ENCODE measurements at regions not wholly inside any gene's neighbourhood (a gene's known extent, or its start where the extent isn't known, plus 50 kb on each side); places are given as distances from the start of the nearest gene placed in this dataset.
A peak's percentile ranks its signal among the peaks of the same experiment; 100 is the strongest.

GRCh38 chr5:68161156-68161555, 54.4 kb upstream of the PIK3R1 start:
- DNase-seq = no peak

DNA sequence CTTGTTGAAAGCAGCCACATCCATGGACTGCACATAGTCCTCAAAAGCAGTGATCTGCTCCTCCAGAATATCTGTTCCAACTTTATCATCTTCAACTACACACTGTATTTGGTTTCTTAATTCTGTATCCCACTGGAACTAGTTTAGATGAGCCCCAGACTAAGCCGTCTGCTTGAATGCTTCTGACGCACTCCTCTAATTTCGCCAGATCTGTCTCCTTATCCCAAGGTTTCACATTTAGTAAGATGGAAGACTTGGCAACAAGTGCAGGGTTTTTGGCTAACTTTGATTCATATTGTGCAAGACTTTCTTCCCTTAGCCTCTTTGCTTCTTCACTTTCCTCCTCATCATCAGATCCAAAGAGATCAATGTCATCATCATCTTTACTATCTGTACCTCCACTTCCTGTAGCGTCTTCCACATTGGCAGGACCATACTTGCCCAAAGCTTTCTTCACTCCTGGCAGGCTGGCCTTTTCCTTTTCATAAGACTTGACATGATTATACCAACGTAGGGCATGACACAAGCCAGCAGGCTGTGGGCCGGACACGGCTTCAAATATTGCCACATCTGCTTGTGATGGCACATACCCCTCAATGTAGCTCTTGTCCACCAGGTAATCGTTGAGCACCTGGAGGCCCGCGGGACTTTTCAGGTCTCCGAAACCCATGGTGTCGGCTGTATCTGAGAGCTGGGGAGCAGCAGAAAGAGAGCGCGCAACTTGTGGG, 56.2 kb upstream of the PIK3R1 start:
- no peak for DNase-seq

GRCh38 chr5:68155940-68156339, 59.6 kb upstream of the PIK3R1 start:
- no peak for DNase-seq

DNA sequence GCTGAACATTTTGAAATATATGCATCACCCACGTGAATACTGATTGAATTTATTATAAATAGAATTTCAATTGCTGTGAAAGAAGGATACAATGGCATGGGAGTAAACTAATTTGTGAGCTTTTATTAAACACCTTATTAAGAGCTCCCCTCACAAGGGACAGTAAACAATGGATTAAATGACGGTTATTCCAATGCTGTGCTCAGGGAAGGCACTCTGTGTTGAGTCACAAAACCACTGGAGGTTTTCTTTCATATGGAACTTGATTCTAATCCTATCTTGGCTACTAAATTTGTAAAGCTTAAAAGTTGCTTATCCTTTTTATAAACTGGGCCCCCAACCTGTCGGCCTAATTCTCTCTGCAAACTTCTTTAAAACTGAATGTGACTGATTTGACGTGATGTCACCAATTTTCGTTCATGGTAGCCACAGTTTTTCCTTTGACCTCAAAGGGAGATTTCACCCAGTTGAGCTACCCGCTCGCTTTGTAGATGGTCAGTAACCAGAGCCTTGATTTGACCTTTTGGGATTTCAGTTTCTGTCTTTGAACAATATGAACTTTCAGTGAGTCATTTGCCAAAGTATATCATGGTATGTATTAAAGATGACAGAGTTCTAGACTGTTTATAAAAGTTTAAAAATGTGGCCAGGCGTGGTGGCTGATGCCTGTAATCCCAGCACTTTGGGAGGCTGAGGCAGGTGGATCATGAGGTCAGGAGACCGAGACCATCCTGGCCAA, 61.3 kb upstream of the PIK3R1 start:
- DNase-seq = no peak

DNA sequence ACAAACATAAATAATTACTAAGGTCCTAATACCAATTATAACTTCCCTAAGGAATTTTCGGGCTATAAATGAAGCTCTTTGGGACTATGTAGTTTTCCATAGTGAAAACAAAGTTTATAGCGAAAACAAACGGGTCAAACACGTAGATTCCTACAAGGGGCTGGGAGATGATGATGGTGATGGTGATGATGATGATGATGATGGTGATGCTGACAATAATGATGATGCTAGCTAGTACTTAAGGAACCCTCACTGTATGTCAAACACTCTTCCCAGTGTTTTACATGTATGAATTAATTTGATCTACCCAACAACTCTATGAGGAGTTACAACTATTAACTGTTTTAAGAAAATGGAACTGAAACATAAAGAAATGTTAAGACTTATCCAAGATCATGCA, 63.7 kb upstream of the PIK3R1 start:
- DNase-seq = no peak

DNA sequence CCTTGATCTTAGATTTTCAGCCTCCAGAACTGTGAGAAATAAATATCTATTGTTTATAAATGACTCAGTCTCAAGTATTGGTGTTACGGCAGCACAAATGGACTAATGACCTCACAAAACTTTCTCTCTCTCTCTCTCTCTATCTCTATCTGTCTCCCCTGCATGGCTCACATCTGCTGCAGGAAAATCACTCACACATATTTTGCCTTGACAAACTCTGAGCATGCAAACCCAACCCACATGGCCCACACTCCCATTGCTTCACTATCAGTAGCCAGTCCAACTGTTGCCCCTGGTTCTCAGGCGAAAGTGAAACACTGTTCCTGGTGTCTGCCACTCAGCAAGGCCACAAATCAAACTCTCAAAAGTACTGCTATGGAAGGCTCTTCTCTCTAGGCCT, 66.4 kb upstream of the PIK3R1 start:
- DNase-seq = no peak

DNA sequence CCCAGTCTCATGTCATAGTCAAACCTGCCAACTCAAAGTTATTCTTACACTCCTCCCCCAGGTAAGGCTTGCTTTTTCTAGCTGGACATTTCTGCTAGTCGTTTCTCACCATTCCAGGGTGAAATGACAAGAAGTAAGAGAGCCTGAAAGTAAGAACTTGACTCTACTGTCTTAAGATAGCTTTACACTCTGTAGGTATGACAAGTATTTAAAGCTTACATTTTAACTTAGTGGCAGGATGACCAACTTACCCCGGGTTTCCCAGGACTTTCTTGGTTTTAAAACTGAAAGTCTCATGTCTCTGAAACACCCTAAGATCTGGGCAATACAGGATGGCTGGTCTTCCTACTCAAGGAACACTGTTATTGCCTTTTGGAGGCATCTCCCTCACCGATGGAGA, 67.5 kb upstream of the PIK3R1 start:
- no peak for DNase-seq

DNA sequence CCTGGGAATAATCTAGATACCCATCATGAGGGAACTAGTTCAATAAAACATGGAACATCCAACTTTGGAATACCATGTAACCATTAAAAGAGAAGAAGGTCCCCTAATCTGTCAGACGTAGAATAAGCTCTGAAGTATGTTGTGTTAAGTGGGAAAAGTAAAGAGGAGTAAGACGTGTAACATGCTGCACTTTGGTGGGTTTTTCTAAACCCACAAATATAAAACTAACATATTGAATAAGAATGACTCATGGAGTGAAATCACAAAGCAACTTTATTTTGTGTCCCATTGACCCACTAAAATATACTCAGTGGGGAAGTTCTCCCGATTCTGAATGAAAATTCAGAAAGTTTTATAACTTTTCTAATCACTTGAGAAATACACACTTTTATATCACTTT, 67.9 kb upstream of the PIK3R1 start:
- DNase-seq = no peak

GRCh38 chr5:68141494-68141893, 74.1 kb upstream of the PIK3R1 start:
- DNase-seq = peak; percentile 43

GRCh38 chr5:68140763-68141162, 74.8 kb upstream of the PIK3R1 start:
- no peak for DNase-seq

- DNase-seq = no peak
These were observed 75.7 kb upstream of the PIK3R1 start for GRCh38 chr5:68139611-68140441.

DNA sequence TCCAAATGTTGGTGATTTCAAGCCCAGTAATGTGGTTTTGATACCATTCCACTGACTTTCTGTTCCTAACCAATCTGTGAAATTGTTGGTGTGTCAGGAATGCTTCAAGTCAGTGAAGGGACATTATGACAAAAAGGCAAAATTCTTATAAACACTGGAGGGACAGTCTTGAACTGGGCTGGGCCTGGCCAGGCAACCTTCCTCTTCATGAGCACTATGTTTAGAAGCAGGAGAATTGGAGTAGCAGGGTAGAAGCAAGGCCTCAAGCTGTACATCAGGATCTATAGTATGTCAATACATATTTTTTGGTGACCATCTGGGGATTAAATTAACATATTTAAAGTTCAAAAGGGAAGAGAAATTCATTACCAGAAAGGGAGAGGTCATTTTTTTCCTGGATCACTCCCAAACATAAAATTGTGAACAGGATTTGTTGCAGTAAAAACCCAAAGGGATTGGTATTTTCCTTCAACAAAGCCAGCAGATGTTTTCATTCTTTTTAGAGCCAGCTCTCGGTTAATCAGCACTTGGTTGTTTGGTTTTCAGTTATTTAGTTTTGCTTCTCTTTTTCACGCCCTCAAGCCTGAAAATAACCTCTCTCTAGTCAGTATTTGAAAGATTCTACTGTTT, 77.9 kb upstream of the PIK3R1 start:
- no peak for DNase-seq

DNA sequence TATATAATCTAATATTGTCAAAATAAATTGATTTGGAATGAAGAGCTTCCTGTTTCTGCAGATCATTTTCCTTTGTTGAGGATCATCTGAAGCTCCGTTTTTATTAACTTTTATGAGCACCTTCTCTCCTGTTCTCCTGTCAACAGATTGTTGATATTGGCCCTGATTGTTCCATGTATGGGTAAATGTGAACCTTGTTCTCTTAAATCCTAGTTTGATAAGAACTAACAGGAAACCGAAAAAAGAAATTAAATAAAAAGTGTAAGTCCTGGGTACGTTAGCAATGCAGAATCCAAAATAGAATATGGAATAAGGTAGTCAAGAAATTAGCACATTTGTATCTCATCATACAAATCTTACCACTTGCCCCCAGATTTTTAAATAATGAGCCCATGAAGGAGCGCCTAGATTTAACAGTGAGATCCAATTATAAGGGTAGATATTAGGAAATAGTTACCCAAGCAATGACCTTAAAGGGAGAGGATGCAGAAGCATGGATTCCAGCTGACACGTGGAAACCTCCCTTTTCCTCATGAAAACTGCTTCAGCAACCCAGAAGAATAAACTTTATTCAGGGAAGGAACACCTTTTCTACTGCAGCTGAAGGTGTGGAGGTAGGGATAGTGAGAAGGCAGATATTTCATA, 80.8 kb upstream of the PIK3R1 start:
- no peak for DNase-seq

DNA sequence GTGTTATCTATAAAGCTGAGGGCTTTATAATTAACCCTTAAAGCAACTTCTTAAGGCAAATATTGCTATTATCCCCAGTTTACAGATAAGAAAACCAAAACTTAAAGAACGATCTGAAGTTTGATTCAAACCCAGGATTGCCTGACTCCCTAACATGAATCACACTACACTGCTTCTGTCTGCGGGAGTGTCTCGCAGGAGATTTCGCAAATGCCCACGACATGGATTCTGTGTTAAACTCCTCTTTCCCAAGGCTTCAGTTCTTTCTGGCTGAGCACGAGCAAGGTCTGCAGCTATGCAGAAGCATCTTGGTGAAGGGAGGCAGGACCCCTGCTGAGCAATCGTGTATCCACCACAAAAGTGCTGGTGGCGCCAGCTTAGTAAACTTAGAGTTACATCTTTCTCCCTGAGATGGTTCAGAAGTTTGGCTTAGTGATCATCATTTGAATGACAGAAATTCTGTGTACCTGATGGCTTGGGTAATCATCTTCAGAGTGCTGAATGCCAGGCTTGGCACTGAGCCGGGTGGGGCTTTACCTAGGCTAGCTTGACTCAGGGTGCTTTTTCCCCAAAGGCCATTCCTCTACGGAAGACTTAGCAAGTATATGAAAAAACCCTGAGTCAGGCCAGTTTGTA, 81.4 kb upstream of the PIK3R1 start:
- no peak for DNase-seq

DNA sequence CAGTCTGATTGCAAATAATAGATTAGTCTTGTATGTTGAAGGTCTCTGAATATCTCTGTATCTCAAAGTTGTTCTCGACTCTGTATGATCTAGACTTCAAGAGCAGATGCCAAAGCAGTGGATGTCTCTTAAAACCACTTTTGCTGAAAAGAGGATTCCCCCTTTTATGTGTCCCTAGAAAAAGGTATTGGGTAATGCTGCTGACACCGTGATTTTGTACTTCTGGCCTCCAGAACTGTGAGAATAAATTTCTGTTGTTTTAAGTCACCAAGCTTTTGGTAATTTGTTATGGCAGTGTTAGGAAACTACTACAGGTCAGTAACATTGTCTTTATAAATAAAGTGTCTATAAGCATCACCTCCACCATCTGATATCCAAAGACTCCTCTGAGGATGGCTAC, 85.3 kb upstream of the PIK3R1 start:
- DNase-seq = no peak

- no peak for DNase-seq
These were observed 86.2 kb upstream of the PIK3R1 start for GRCh38 chr5:68129364-68129763.

- no peak for DNase-seq
These were observed 88.7 kb upstream of the PIK3R1 start for GRCh38 chr5:68126886-68127285.

DNA sequence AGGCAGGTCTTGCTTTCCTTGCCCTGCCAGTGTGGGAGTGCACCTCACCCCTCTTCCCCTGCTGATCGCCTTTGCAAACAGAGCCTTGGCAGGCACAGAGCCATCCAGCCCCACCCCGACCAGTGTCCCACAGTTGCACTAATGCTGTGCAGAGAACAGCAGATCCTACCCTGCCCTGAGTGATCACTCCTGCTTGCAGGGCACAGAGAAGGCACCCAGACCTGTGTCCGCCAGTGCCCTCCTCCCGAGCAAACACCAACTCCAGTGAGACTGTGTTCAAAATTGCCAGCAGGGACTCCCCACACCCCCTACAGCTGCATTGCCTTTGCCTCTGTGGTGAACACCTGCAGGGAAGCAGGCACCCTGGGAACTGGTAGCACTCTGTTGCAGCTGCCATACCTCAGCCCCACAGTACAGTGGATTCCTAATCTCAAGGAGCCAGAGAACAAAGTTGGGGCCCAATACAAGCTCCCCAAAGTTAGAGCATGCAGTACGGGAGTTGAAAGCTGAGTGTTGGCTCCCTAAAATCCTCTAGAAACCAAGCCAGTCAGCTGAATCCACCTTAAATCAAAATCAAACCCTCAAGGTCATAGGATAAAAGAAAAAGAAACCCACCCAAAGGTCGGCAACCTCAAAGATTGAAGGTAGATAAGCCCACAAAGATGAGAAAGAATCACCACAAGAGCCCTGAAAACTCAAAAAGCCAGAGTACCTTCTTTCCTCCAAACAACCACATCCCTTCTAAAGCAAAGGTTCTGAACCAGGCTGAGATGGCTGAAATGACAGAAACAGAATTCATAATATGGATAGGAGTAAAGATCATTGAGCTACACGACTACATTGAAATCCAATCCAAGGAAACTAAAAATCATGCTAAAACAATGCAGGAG, 92.9 kb upstream of the PIK3R1 start:
- DNase-seq = no peak

- DNase-seq = no peak
These were observed 98.6 kb upstream of the PIK3R1 start for GRCh38 chr5:68116868-68117411.

DNA sequence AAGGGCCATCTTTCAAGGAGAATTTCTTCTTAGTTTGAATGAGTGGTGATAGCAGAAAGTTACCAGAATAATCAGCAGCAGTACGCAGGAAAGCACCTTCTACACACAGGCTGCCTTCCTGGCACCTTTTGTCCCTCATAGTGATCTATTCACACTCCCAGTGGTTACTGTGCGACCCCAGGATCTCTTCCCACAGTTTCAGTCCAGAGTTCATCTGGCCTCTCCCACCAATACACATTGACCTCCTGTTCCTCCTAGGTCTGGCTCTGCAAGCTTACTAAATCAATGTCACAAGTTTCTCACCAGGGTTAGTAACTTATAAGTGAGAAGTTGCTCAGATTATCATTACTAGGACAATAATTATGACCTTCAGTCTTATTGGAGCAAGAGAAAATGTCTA, 99.1 kb upstream of the PIK3R1 start:
- no peak for DNase-seq

GRCh38 chr5:68115584-68115983, 100.0 kb upstream of the PIK3R1 start:
- no peak for DNase-seq

Data from CD4-positive, alpha-beta T cell treated with Interleukin-10 for 1 hour (primary cell).